GF-D8 (cell line): ENCODE measurements at regions not wholly inside any gene's neighbourhood (a gene's known extent, or its start where the extent isn't known, plus 50 kb on each side); places are given as distances from the start of the nearest gene placed in this dataset.

Experiments used
- DNase-seq: peaks from one replicate; lab custom pipeline; 2025; lab: John Stamatoyannopoulos, UW

- no peak for DNase-seq
Observed at GRCh38 chrX:9148615-9149399, 114.9 kb upstream of the FAM9B start.

GRCh38 chrX:9149501-9150245 is 115.7 kb upstream of the FAM9B start:
- no peak for DNase-seq

- no peak for DNase-seq
Observed at GRCh38 chrX:9151772-9152307, 117.9 kb upstream of the FAM9B start.

- DNase-seq, result no peak
Observed at GRCh38 chrX:9153300-9153699, 119.4 kb upstream of the FAM9B start.

- DNase-seq, result no peak
Observed at GRCh38 chrX:9158611-9159010, 124.7 kb upstream of the FAM9B start.

- no peak for DNase-seq
Observed at GRCh38 chrX:9160698-9161329, 126.9 kb upstream of the FAM9B start.

GRCh38 chrX:9162698-9163097 is 128.8 kb upstream of the FAM9B start:
- no peak for DNase-seq

- DNase-seq, result no peak
Observed at GRCh38 chrX:9163214-9163709, 129.3 kb upstream of the FAM9B start.

GRCh38 chrX:9164086-9164485 is 130.2 kb upstream of the FAM9B start:
- DNase-seq, result no peak

- no peak for DNase-seq
Observed at GRCh38 chrX:9164533-9165426, 130.9 kb upstream of the FAM9B start.

- no peak for DNase-seq
Observed at GRCh38 chrX:9166584-9166944, 132.6 kb upstream of the FAM9B start.

- DNase-seq, result no peak
Observed at GRCh38 chrX:9171841-9172463, 138.0 kb upstream of the FAM9B start.

GRCh38 chrX:9172464-9172850 is 138.5 kb upstream of the FAM9B start:
- no peak for DNase-seq

- no peak for DNase-seq
Observed at GRCh38 chrX:9180623-9181022, 146.7 kb upstream of the FAM9B start.

- no peak for DNase-seq
Observed at GRCh38 chrX:9182041-9182440, 148.1 kb upstream of the FAM9B start.

GRCh38 chrX:9183481-9183880 is 149.6 kb upstream of the FAM9B start:
- DNase-seq, result no peak

- DNase-seq, result no peak
Observed at GRCh38 chrX:9184211-9184610, 150.3 kb upstream of the FAM9B start.

- DNase-seq, result no peak
Observed at GRCh38 chrX:9188117-9188516, 154.2 kb upstream of the FAM9B start.

- DNase-seq, result no peak
Observed at GRCh38 chrX:9189286-9189685, 155.4 kb upstream of the FAM9B start.

GRCh38 chrX:9191392-9191791 is 157.5 kb upstream of the FAM9B start:
- no peak for DNase-seq

- DNase-seq, result no peak
Observed at GRCh38 chrX:9195199-9195880, 161.4 kb upstream of the FAM9B start.
